SK-N-SH (cell line): ENCODE measurements at regions not wholly inside any gene's neighbourhood (a gene's known extent, or its start where the extent isn't known, plus 50 kb on each side); places are given as distances from the start of the nearest gene placed in this dataset.

Experiments
- CTCF ChIA-PET: fragments of 300-600, 350-600 bp; formaldehyde crosslinking; extraction: SDS; loops from one replicate; lab custom pipeline; 2021; lab: Yijun Ruan, JAX
- POLR2A ChIA-PET: fragments of 350-600 bp; sonication (Branson Sonifier 250); formaldehyde crosslinking; extraction: SDS; loops from one replicate; lab custom pipeline; 2020; ENCODE audit warnings: antibody characterized with exemption, inconsistent platforms; lab: Yijun Ruan, JAX
- DNase-seq: peaks from one replicate; pipeline ENCODE4 v3.0.0; 2012
- H2AFZ ChIP-seq: fragments of 200-600 bp; sonication (generic); 2 replicates; pipeline ENCODE4 v1.8.1; 2016; ENCODE audit warnings: antibody characterized with exemption, mild to moderate bottlenecking, low read depth
- H3F3A ChIP-seq: fragments of 200-600 bp; sonication (generic); replicated peaks from 2 replicates; pipeline ENCODE3; 2016; ENCODE audit warnings: antibody characterized with exemption, mild to moderate bottlenecking; ENCODE audit not compliant: insufficient read depth
- H3K27ac ChIP-seq, 2 experiments: fragments of 200-500 bp in 1 of 2; fragments of 200-600 bp in 1 of 2; sonication (Bioruptor generic) in 1 of 2; sonication (generic), shearing (Covaris generic) in 1 of 2; 2 replicates each; pipeline versions ENCODE4 v1.5.1 to v1.6.1; 2014 to 2016; ENCODE audit warnings: low read depth in 2 of 2, inconsistent platforms in 1 of 2, low read length in 1 of 2, mild to moderate bottlenecking in 1 of 2, mixed read lengths in 1 of 2
- H3K27me3 ChIP-seq: fragments of 200-600 bp; sonication (generic), shearing (Covaris generic); 2 replicates; pipeline ENCODE4 v1.6.1; 2016; ENCODE audit warnings: mixed run types; ENCODE audit not compliant: insufficient read depth
- H3K36me3 ChIP-seq, 2 experiments: fragments of 200-500 bp in 1 of 2; fragments of 200-600 bp in 1 of 2; sonication (Bioruptor generic) in 1 of 2; sonication (generic) in 1 of 2; replicated peaks in 1 of 2; 2 replicates each; pipeline versions ENCODE3 to v1.5.1; 2014 to 2016; ENCODE audit warnings: low read length in 1 of 2, mild to moderate bottlenecking in 1 of 2; ENCODE audit not compliant: insufficient read depth in 2 of 2, control insufficient read depth in 1 of 2
- H3K4me1 ChIP-seq, 2 experiments: fragments of 200-500 bp in 1 of 2; fragments of 200-600 bp in 1 of 2; sonication (Bioruptor generic) in 1 of 2; sonication (generic), shearing (Covaris generic) in 1 of 2; 2 replicates each; pipeline versions ENCODE4 v1.5.1 to v1.6.1; 2014 to 2016; ENCODE audit warnings: low read depth in 1 of 2, low read length in 1 of 2, mixed run types in 1 of 2; ENCODE audit not compliant: insufficient read depth in 2 of 2, control insufficient read depth in 1 of 2
- H3K4me2 ChIP-seq: fragments of 200-600 bp; sonication (generic), shearing (Covaris generic); 2 replicates; pipeline ENCODE4 v1.6.1; 2017; ENCODE audit warnings: mixed run types
- H3K4me3 ChIP-seq, 2 experiments: fragments of 200-500 bp in 1 of 2; fragments of 200-600 bp in 1 of 2; sonication (Bioruptor generic) in 1 of 2; sonication (generic), shearing (Covaris generic) in 1 of 2; 2 replicates each; pipeline versions ENCODE4 v1.5.1 to v1.8.1; 2014 to 2016; ENCODE audit warnings: low read depth in 2 of 2, inconsistent platforms in 1 of 2, low read length in 1 of 2, mild to moderate bottlenecking in 1 of 2, mixed read lengths in 1 of 2, moderate library complexity in 1 of 2
- H3K79me2 ChIP-seq: fragments of 200-600 bp; sonication (generic); 2 replicates; pipeline ENCODE4 v1.8.1; 2017; ENCODE audit warnings: mild to moderate bottlenecking; ENCODE audit not compliant: insufficient read depth
- H3K9ac ChIP-seq: fragments of 200-600 bp; sonication (generic); 2 replicates; pipeline ENCODE4 v1.6.1; 2017; ENCODE audit warnings: mixed run types
- H3K9me2 ChIP-seq: fragments of 200-600 bp; sonication (generic); 2 replicates; pipeline ENCODE4 v1.6.1; 2017; ENCODE audit warnings: mixed run types
- H3K9me3 ChIP-seq: fragments of 200-600 bp; sonication (generic); 2 replicates; pipeline ENCODE4 v1.6.1; 2017; ENCODE audit warnings: mixed run types, mild to moderate bottlenecking, moderate library complexity
- H4K20me1 ChIP-seq: fragments of 200-600 bp; sonication (generic); 2 replicates; pipeline ENCODE4 v1.6.1; 2017; ENCODE audit warnings: mild to moderate bottlenecking, mixed run types; ENCODE audit not compliant: insufficient read depth
- CTCF ChIP-seq: fragments of 200-600 bp; sonication (generic); IDR thresholded peaks from 2 replicates; pipeline ENCODE4 v1.6.1; 2017; ENCODE audit warnings: antibody characterized with exemption, mild to moderate bottlenecking, moderate library complexity
- EP300 ChIP-seq, 2 experiments: IDR thresholded peaks; 2 replicates each; pipeline versions ENCODE4 v1.4.0 to v1.6.1; 2012; ENCODE audit warnings: borderline replicate concordance in 1 of 2, low read depth in 1 of 2, low read length in 1 of 2
- FOXJ3 ChIP-seq: sonication (generic); formaldehyde crosslinking; IDR thresholded peaks from 2 replicates; pipeline ENCODE4 v1.5.1; 2020; ENCODE audit warnings: mild to moderate bottlenecking, missing genetic modification reagents
- FOXM1 ChIP-seq: IDR thresholded peaks from 2 replicates; pipeline ENCODE4 v1.4.0; 2012; ENCODE audit warnings: low read depth, mild to moderate bottlenecking
- IRF3 ChIP-seq: fragments of 150-350 bp; IDR thresholded peaks from 2 replicates; pipeline ENCODE4 v1.6.1; 2016; ENCODE audit warnings: mild to moderate bottlenecking, low read depth, low read length
- JUND ChIP-seq: IDR thresholded peaks from 2 replicates; pipeline ENCODE4 v1.4.0; 2012
- MAX ChIP-seq: IDR thresholded peaks from 2 replicates; pipeline ENCODE4 v1.4.0; 2012; ENCODE audit warnings: low read depth
- MEF2A ChIP-seq: IDR thresholded peaks from 2 replicates; pipeline ENCODE4 v1.4.0; 2012; ENCODE audit warnings: low read depth, borderline replicate concordance
- MXI1 ChIP-seq: IDR thresholded peaks from 2 replicates; pipeline ENCODE4 v1.6.1; 2012; ENCODE audit warnings: mild to moderate bottlenecking, low read depth, low read length, improper control_type of control experiment
- NFIC ChIP-seq: IDR thresholded peaks from 2 replicates; pipeline ENCODE4 v1.4.0; 2012; ENCODE audit warnings: borderline replicate concordance
- RAD21 ChIP-seq: IDR thresholded peaks from 2 replicates; pipeline ENCODE4 v1.6.1; 2012; ENCODE audit warnings: mild to moderate bottlenecking, low read length
- RCOR1 ChIP-seq: fragments of 150-350 bp; IDR thresholded peaks from 2 replicates; pipeline ENCODE4 v1.6.1; 2017; ENCODE audit warnings: antibody characterized with exemption, low read length
- REST ChIP-seq: IDR thresholded peaks from 2 replicates; pipeline ENCODE4 v1.6.1; 2012; ENCODE audit warnings: mild to moderate bottlenecking, low read depth, low read length, moderate library complexity
- RFX5 ChIP-seq: IDR thresholded peaks from 2 replicates; pipeline ENCODE4 v1.6.1; 2012; ENCODE audit warnings: mild to moderate bottlenecking, improper control_type of control experiment, low read length
- RXRA ChIP-seq: IDR thresholded peaks from 2 replicates; pipeline ENCODE4 v1.4.0; 2012; ENCODE audit warnings: low read depth, mild to moderate bottlenecking, borderline replicate concordance
- SIN3A ChIP-seq: IDR thresholded peaks from 2 replicates; pipeline ENCODE4 v1.6.1; 2012; ENCODE audit warnings: low read depth, mild to moderate bottlenecking, low read length, moderate library complexity, borderline replicate concordance
- SMC3 ChIP-seq: IDR thresholded peaks from 2 replicates; pipeline ENCODE4 v1.6.1; 2012; ENCODE audit warnings: low read depth, low read length, improper control_type of control experiment
- TCF12 ChIP-seq: IDR thresholded peaks from 2 replicates; pipeline ENCODE4 v1.4.0; 2012
- USF2 ChIP-seq: fragments of 150-350 bp; IDR thresholded peaks from 2 replicates; pipeline ENCODE4 v1.6.1; 2017; ENCODE audit warnings: antibody characterized with exemption, low read length, low read depth, borderline replicate concordance
- WGBS: methylation state at CpG from one replicate; pipeline ENCODE4 v1.1.6; 2017; ENCODE audit warnings: low lambda C conversion rate; 5-methylcytosine and 5-hydroxymethylcytosine counted together

DNA sequence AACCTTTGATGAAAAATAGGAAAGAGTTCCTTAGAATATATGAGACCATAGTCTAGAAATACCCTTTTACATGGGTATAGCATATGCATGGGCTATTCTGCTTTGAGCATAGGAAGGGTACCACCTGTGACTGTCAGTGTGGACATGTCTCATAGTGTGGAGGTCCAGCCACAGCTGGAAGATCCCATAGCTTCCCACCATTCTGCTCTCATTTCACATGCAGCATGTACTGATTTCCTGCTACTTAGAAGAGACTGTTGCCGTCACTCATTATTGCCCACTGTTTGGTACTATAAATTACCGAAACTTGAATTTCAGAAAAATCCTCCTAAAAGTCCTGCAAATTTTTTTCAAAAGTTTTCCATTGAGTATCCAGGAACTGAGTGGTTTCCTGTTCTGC lies 477.8 kb upstream of the DAB2 start:
- Histone ChIP-seq H3K9me2 (no peaks in the 10 kb centered on the region), H3K27me3 (no peaks in the 10 kb centered on the region), H2AFZ (no peak overlapping the region), H3K27ac (no peak overlapping the region), H3K36me3 (no peaks in the 10 kb centered on the region), H3K79me2 (no peaks in the 10 kb centered on the region), H3F3A (no peaks in the 10 kb centered on the region), H3K4me3 (no peak overlapping the region), H3K9me3 (no peaks in the 10 kb centered on the region)
- no peak for DNase-seq
- CTCF ChIA-PET, result no interaction called here
- 11% methylated on average over 2 of the region's 2 CpGs for WGBS
- no peak for TF ChIP-seq CTCF
- no peak for TF ChIP-seq TCF12
- TF ChIP-seq JUND, result no peak
- TF ChIP-seq SIN3A, result no peak
- TF ChIP-seq RXRA, result no peak
- no peak for TF ChIP-seq MAX
- TF ChIP-seq RAD21, result no peak
- TF ChIP-seq RFX5, result no peak
- TF ChIP-seq MEF2A, result no peak
- TF ChIP-seq FOXM1, result no peak
- no peak for TF ChIP-seq EP300 (IDR thresholded peaks at IDR 0.05; ENCODE audit: borderline replicate concordance in 1 of 2, low read depth in 1 of 2, low read length in 1 of 2)
- no peak for TF ChIP-seq USF2
- no peak for TF ChIP-seq REST
- no peak for TF ChIP-seq FOXJ3
- no peak for TF ChIP-seq SMC3
- no peak for TF ChIP-seq RCOR1
- TF ChIP-seq IRF3, result no peak
- no peak for TF ChIP-seq NFIC
- no peak for TF ChIP-seq MXI1
- TF ChIP-seq, all 33 proteins: peak for 0
- no peak overlapping the region for H3K9ac ChIP-seq
- H3K4me2 ChIP-seq, result no peak overlapping the region
- no peaks in the 10 kb centered on the region for H4K20me1 ChIP-seq
- POLR2A ChIA-PET, result no interaction called here
- H3K4me1 ChIP-seq, result no peaks in the 10 kb centered on the region
